ENCODE measurements at regions not wholly inside any gene's neighbourhood (a gene's known extent, or its start where the extent isn't known, plus 50 kb on each side); places are given as distances from the start of the nearest gene placed in this dataset.

- no peak for TF ChIP-seq TSHZ2 (CRISPR knock-in tag; IDR thresholded peaks at IDR 0.05)
- TF ChIP-seq ARNTL (CRISPR knock-in tag; IDR thresholded peaks at IDR 0.05; ENCODE audit: borderline replicate concordance, low read depth), result no peak
- no peak for TF ChIP-seq CSRNP3 (CRISPR knock-in tag; IDR thresholded peaks at IDR 0.05)
Measured at GRCh38 chr18:23354625-23355024, 98.5 kb upstream of the RIOK3 start.
